Body of pancreas (tissue), 4 donors: ENCODE measurements at regions not wholly inside any gene's neighbourhood (a gene's known extent, or its start where the extent isn't known, plus 50 kb on each side); places are given as distances from the start of the nearest gene placed in this dataset.
"Not testable (repeated sequence)": the region's sequence is repeated elsewhere in the genome, so short reads cannot be mapped to it uniquely, and the experiment has no call there.

Experiments used
- ATAC-seq: fragments of 150-250 bp; one replicate; pipeline ENCODE4 v1.9.1; 2016
- DNase-seq, 4 donors: peaks; one replicate each; pipeline ENCODE4 v3.0.0-alpha.2; 2019
- H3K27ac ChIP-seq, 4 donors: fragments of 200-600 bp; sonication (generic); 1 replicate in 3 of 4; 2 replicates in 1 of 4; pipeline versions ENCODE4 v1.5.1 to v1.6.1; 2016 to 2019; ENCODE audit warnings: mild to moderate bottlenecking in 1 of 4, mixed read lengths in 1 of 4, moderate library complexity in 1 of 4
- H3K27me3 ChIP-seq, 2 donors: fragments of 200-600 bp; sonication (generic); one replicate each; pipeline ENCODE4 v1.6.0; 2016; ENCODE audit warnings: mild to moderate bottlenecking in 1 of 2
- H3K36me3 ChIP-seq, 2 donors: fragments of 200-600 bp; sonication (generic); replicated peaks in 1 of 2; 2 replicates each; pipeline ENCODE4 v1.5.1; 2016; ENCODE audit warnings: low read depth in 2 of 2; ENCODE audit not compliant: insufficient read depth in 1 of 2
- H3K4me1 ChIP-seq: fragments of 200-600 bp; sonication (generic); one replicate; pipeline ENCODE4 v1.6.0; 2016
- H3K4me3 ChIP-seq, 2 donors: fragments of 200-600 bp; sonication (generic); 1 replicate in 1 of 2; 2 replicates in 1 of 2; pipeline ENCODE4 v1.5.1; 2016 to 2019
- H3K9me3 ChIP-seq, 3 donors: fragments of 200-600 bp; sonication (generic); 1 replicate in 2 of 3; 2 replicates in 1 of 3; pipeline ENCODE4 v1.5.1; 2016
- CTCF ChIP-seq, 7 experiments: fragments of 450-650 bp in 4 of 7; fragments of 200-600 bp in 3 of 7; sonication (generic) in 3 of 7; IDR thresholded peaks; one replicate each; pipeline ENCODE4 v1.5.1; 2016 to 2019; ENCODE audit warnings: antibody characterized with exemption in 7 of 7
- POLR2A ChIP-seq, 3 donors: fragments of 450-650 bp; IDR thresholded peaks; one replicate each; pipeline ENCODE4 v1.6.1; 2016; ENCODE audit warnings: antibody characterized with exemption in 3 of 3, mild to moderate bottlenecking in 2 of 3
- WGBS, 2 donors: methylation state at CpG; one replicate each; pipeline ENCODE4 v1.1.5; 2017; 5-methylcytosine and 5-hydroxymethylcytosine counted together
- intact Hi-C: fragments of 100-400 bp; cut with DNase I; formaldehyde crosslinking; loops from one replicate; pipeline ENCODE4 v1.15.1; 2023

- intact Hi-C loops: no loop called here
- Histone ChIP-seq H3K9me3 (no peaks in the 10 kb centered on the region), H3K4me3 (no peak overlapping the region), H3K4me1 (no peaks in the 10 kb centered on the region), H3K27me3 (no peaks in the 10 kb centered on the region), H3K27ac (no peak overlapping the region), H3K36me3 (no peaks in the 10 kb centered on the region)
- WGBS, 2 donors: 44 to 63% methylated on average over 1 of the region's 1 CpG
- no peak for DNase-seq
- ATAC-seq: no peak
- TF ChIP-seq POLR2A (IDR thresholded peaks at IDR 0.05) (no peak), CTCF (IDR thresholded peaks at IDR 0.05) (no peak)
Observed at GRCh38 chr12:25801734-25802133, 156.7 kb upstream of the RASSF8 start.

DNA sequence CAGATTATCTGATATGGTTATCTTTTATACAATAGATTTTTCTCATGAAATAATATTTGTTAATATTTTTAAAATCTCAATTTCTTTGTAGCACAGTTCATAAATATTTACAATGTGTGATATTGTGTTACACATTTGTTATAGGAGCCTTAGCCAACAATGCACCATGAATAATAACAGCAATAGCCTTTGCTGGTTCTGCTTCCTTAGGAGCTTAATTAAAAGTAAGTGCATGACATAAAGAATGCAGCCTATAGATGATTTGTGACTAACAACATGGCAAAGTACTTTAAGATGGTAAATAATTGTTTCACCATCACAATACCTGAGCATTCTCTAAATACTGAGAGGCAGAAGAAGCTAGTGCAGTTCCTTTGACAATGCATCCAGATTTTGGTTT, 156.3 kb upstream of the RASSF8 start:
- Histone ChIP-seq H3K4me1 (no peaks in the 10 kb centered on the region), H3K36me3 (no peaks in the 10 kb centered on the region), H3K27ac (no peak overlapping the region), H3K4me3 (no peak overlapping the region), H3K27me3 (no peaks in the 10 kb centered on the region), H3K9me3 (no peaks in the 10 kb centered on the region)
- ATAC-seq (no peak), DNase-seq (no peak)
- TF ChIP-seq POLR2A (IDR thresholded peaks at IDR 0.05): no peak
- no peak for TF ChIP-seq CTCF (IDR thresholded peaks at IDR 0.05)
- intact Hi-C loops: no loop called here

DNA sequence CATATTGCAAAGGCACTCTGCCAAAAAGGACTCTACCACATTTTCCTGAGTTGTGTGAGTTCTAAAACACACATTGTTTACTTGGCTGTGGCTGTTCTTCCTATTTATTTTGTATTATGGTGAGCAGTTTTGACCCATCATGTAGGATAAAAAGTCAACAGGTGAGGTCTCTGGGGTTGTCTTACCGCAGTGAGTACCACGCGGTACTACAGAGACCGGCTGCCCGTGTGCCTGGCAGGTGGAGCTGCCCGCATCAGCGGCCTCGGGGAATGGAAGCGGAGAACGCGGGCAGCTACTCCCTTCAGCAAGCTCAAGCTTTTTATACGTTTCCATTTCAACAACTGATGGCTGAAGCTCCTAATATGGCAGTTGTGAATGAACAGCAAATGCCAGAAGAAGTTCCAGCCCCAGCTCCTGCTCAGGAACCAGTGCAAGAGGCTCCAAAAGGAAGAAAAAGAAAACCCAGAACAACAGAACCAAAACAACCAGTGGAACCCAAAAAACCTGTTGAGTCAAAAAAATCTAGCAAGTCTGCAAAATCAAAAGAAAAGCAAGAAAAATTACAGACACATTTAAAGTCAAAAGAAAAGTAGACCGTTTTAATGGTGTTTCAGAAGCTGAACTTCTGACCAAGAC, 155.3 kb upstream of the RASSF8 start:
- WGBS, 2 donors: 88 to 91% methylated on average over 13 of the region's 13 CpGs
- H3K4me3 ChIP-seq, intact Hi-C loops, H3K9me3 ChIP-seq, H3K27ac ChIP-seq, ATAC-seq, DNase-seq, H3K36me3 ChIP-seq, H3K4me1 ChIP-seq, H3K27me3 ChIP-seq: not testable (repeated sequence)

GRCh38 chr12:25804286-25804685, 154.2 kb upstream of the RASSF8 start:
- ATAC-seq, H3K36me3 ChIP-seq, H3K27me3 ChIP-seq, H3K27ac ChIP-seq, intact Hi-C loops, H3K4me3 ChIP-seq, DNase-seq, H3K9me3 ChIP-seq, H3K4me1 ChIP-seq: not testable (repeated sequence)
- 59 to 65% methylated on average over 4 of the region's 4 CpGs for WGBS, 2 donors

- no peak overlapping the region for H3K27ac ChIP-seq
- ATAC-seq: no peak
- no peaks in the 10 kb centered on the region for H3K36me3 ChIP-seq
- H3K4me1 ChIP-seq: no peaks in the 10 kb centered on the region
- intact Hi-C loops: no loop called here
- no peaks in the 10 kb centered on the region for H3K27me3 ChIP-seq
- no peak for DNase-seq
- no peak overlapping the region for H3K4me3 ChIP-seq
- no peak for TF ChIP-seq POLR2A (IDR thresholded peaks at IDR 0.05)
- no peaks in the 10 kb centered on the region for H3K9me3 ChIP-seq
- 28 to 53% methylated on average over 1 of the region's 1 CpG for WGBS, 2 donors
Observed at GRCh38 chr12:25806271-25806670, 152.2 kb upstream of the RASSF8 start.

DNA sequence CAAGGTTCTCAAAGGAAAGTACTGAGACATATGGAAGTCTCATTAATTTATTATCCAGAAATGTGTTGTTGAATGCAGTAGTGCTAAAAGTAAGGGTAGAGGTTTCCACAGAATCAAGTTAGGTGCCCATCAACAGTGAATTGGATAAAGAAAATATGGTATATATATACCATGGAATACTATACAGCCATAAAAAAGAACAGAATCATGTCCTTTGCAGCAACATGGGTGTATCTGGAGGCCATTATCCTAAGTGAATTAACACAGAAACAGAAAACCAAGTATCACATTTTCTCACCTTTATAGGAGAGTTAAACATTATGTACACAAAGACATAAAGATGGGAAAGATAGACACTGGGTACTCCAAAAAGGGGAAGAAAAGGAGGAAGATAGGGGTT, 149.9 kb upstream of the RASSF8 start:
- ATAC-seq: no peak
- intact Hi-C loops: no loop called here

More for the DNA sequence above, 149.9 kb upstream of the RASSF8 start:
- Histone ChIP-seq H3K27ac (no peak overlapping the region), H3K36me3 (no peaks in the 10 kb centered on the region), H3K9me3 (no peaks in the 10 kb centered on the region), H3K4me3 (no peak overlapping the region), H3K27me3 (no peaks in the 10 kb centered on the region), H3K4me1 (no peaks in the 10 kb centered on the region)
- TF ChIP-seq POLR2A (IDR thresholded peaks at IDR 0.05): no peak
- no peak for TF ChIP-seq CTCF (IDR thresholded peaks at IDR 0.05)
- no peak for DNase-seq
